ENCODE measurements at regions not wholly inside any gene's neighbourhood (a gene's known extent, or its start where the extent isn't known, plus 50 kb on each side); places are given as distances from the start of the nearest gene placed in this dataset.

- TF ChIP-seq CTCF (IDR thresholded peaks at IDR 0.05) = no peak
- TF ChIP-seq POLR2A (IDR thresholded peaks at IDR 0.05) = no peak
Measured at GRCh38 chr2:234331966-234332365, 164.9 kb downstream of the ARL4C start.

All from lower leg skin (tissue), 3 donors.